ENCODE measurements at regions not wholly inside any gene's neighbourhood (a gene's known extent, or its start where the extent isn't known, plus 50 kb on each side); places are given as distances from the start of the nearest gene placed in this dataset.

GRCh38 chr16:86364653-86365380 is 145.5 kb upstream of the FOXF1 start:
- Histone ChIP-seq H3K27me3 (ENCODE audit: insufficient read depth, low read length) (peaks cover 46% of the 10 kb centered on the region), H3K36me3 (ENCODE audit: insufficient read depth, low read length) (no peaks in the 10 kb centered on the region), H3K4me1 (ENCODE audit: insufficient read depth, low read length) (peaks cover 6% of the 10 kb centered on the region), H3K79me2 (ENCODE audit: insufficient read depth, low read length) (no peaks in the 10 kb centered on the region), H3K4me2 (ENCODE audit: insufficient read depth, low read length) (no peak overlapping the region), H3K4me3 (ENCODE audit: insufficient read depth, low read length) (no peak overlapping the region), H3K9me3 (ENCODE audit: low read depth, low read length) (no peaks in the 10 kb centered on the region), H2AFZ (ENCODE audit: low read length) (no peak overlapping the region), H4K20me1 (ENCODE audit: insufficient read depth, low read length) (no peaks in the 10 kb centered on the region), H3K27ac (ENCODE audit: low read depth, low read length) (no peak overlapping the region)
- TF ChIP-seq CTCF (IDR thresholded peaks at IDR 0.05; ENCODE audit: extremely low read depth, low read depth, low read length), result no peak
- DNase-seq (ENCODE audit: insufficient read length, low spot score, missing footprints), result no peak

- H2AFZ ChIP-seq (ENCODE audit: low read length), result no peak overlapping the region
- H3K4me2 ChIP-seq (ENCODE audit: insufficient read depth, low read length), result no peak overlapping the region
These were observed 144.6 kb upstream of the FOXF1 start for GRCh38 chr16:86365513-86366273.

GRCh38 chr16:86366481-86366880 is 143.8 kb upstream of the FOXF1 start:
- Histone ChIP-seq H3K27me3 (ENCODE audit: insufficient read depth, low read length) (peaks cover 54% of the 10 kb centered on the region), H3K4me2 (ENCODE audit: insufficient read depth, low read length) (no peak overlapping the region), H3K9me3 (ENCODE audit: low read depth, low read length) (no peaks in the 10 kb centered on the region), H3K4me3 (ENCODE audit: insufficient read depth, low read length) (no peak overlapping the region), H3K4me1 (ENCODE audit: insufficient read depth, low read length) (peaks cover 6% of the 10 kb centered on the region), H3K27ac (ENCODE audit: low read depth, low read length) (no peak overlapping the region), H3K79me2 (ENCODE audit: insufficient read depth, low read length) (no peaks in the 10 kb centered on the region), H2AFZ (ENCODE audit: low read length) (no peak overlapping the region), H3K36me3 (ENCODE audit: insufficient read depth, low read length) (no peaks in the 10 kb centered on the region), H4K20me1 (ENCODE audit: insufficient read depth, low read length) (no peaks in the 10 kb centered on the region)
- DNase-seq (ENCODE audit: insufficient read length, low spot score, missing footprints), result no peak
- no peak for TF ChIP-seq CTCF (IDR thresholded peaks at IDR 0.05; ENCODE audit: extremely low read depth, low read depth, low read length)

More at GRCh38 chr16:86365513-86366273, 144.6 kb upstream of the FOXF1 start:
- H3K4me1 ChIP-seq (ENCODE audit: insufficient read depth, low read length), result peaks cover 6% of the 10 kb centered on the region
- no peaks in the 10 kb centered on the region for H3K79me2 ChIP-seq (ENCODE audit: insufficient read depth, low read length)
- H3K27ac ChIP-seq (ENCODE audit: low read depth, low read length), result no peak overlapping the region
- TF ChIP-seq CTCF (IDR thresholded peaks at IDR 0.05; ENCODE audit: extremely low read depth, low read depth, low read length), result no peak
- no peak overlapping the region for H3K4me3 ChIP-seq (ENCODE audit: insufficient read depth, low read length)
- no peak for DNase-seq (ENCODE audit: insufficient read length, low spot score, missing footprints)
- no peaks in the 10 kb centered on the region for H3K36me3 ChIP-seq (ENCODE audit: insufficient read depth, low read length)
- no peaks in the 10 kb centered on the region for H3K9me3 ChIP-seq (ENCODE audit: low read depth, low read length)
- peaks cover 51% of the 10 kb centered on the region for H3K27me3 ChIP-seq (ENCODE audit: insufficient read depth, low read length)
- H4K20me1 ChIP-seq (ENCODE audit: insufficient read depth, low read length), result no peaks in the 10 kb centered on the region
